GM12878 (cell line): ENCODE measurements at regions not wholly inside any gene's neighbourhood (a gene's known extent, or its start where the extent isn't known, plus 50 kb on each side); places are given as distances from the start of the nearest gene placed in this dataset.

Experiments used
- CHD4 ChIP-seq: fragments of 200-600 bp; sonication (generic); IDR thresholded peaks from 2 replicates; pipeline ENCODE4 v1.6.1; 2016; ENCODE audit warnings: mild to moderate bottlenecking
- CREM ChIP-seq: IDR thresholded peaks from 2 replicates; pipeline ENCODE4 v1.6.1; 2014; ENCODE audit warnings: antibody characterized with exemption, low read depth
- EP300 ChIP-seq, 2 experiments: fragments of 150-350 bp in 1 of 2; IDR thresholded peaks; 2 replicates each; pipeline ENCODE4 v1.6.1; 2011 to 2012; ENCODE audit warnings: low read depth in 2 of 2, low read length in 2 of 2, borderline replicate concordance in 1 of 2, improper control_type of control experiment in 1 of 2, inconsistent platforms in 1 of 2; ENCODE audit not compliant: control insufficient read depth in 1 of 2
- ETV6 ChIP-seq, 2 experiments: fragments of 450-650 bp in 1 of 2; IDR thresholded peaks in 1 of 2; conservative IDR thresholded peaks in 1 of 2; 2 replicates each; pipeline ENCODE4 v1.6.1; 2014; ENCODE audit warnings: antibody characterized with exemption in 1 of 2, borderline replicate concordance in 1 of 2, low read depth in 1 of 2, mild to moderate bottlenecking in 1 of 2, moderate library complexity in 1 of 2
- IKZF2 ChIP-seq, 2 experiments: fragments of 450-650 bp; IDR thresholded peaks; 2 replicates each; pipeline ENCODE4 v1.6.1; 2017; ENCODE audit warnings: mild to moderate bottlenecking in 2 of 2, moderate library complexity in 2 of 2
- KAT2A ChIP-seq: conservative IDR thresholded peaks from 2 replicates; pipeline ENCODE4 v1.6.1; 2011; ENCODE audit warnings: low read depth, low read length; ENCODE audit not compliant: control insufficient read depth
- PML ChIP-seq: IDR thresholded peaks from 2 replicates; pipeline ENCODE4 v1.6.1; 2012; ENCODE audit warnings: low read length, inconsistent platforms
- POLR2A ChIP-seq: IDR thresholded peaks from 2 replicates; pipeline ENCODE4 v1.6.1; 2011; ENCODE audit warnings: low read depth, mild to moderate bottlenecking, low read length
- POLR2AphosphoS5 ChIP-seq: IDR thresholded peaks from 2 replicates; pipeline ENCODE4 v1.6.1; 2011; ENCODE audit warnings: mild to moderate bottlenecking, low read length, inconsistent platforms
- SPI1 ChIP-seq: IDR thresholded peaks from 2 replicates; pipeline ENCODE4 v1.6.1; 2011; ENCODE audit warnings: low read depth, mild to moderate bottlenecking, low read length, moderate library complexity, borderline replicate concordance; ENCODE audit not compliant: insufficient read depth
- ZNF274 ChIP-seq: IDR thresholded peaks from one replicate; pipeline ENCODE4 v1.8.0; 2011; ENCODE audit not compliant: insufficient read length, insufficient read depth
- TF ChIP-seq, protein P1 (sequence below), 3 experiments: IDR thresholded peaks in 2 of 3; conservative IDR thresholded peaks in 1 of 3; 2 replicates each; pipeline ENCODE4 v1.5.1; 2011; ENCODE audit warnings: low read depth in 3 of 3, low read length in 3 of 3, mild to moderate bottlenecking in 3 of 3, control low read depth in 2 of 3, moderate library complexity in 2 of 3, inconsistent platforms in 1 of 3, mixed read lengths in 1 of 3; ENCODE audit not compliant: control insufficient read depth in 2 of 3, insufficient read depth in 1 of 3; ENCODE audit errors: extremely low read depth in 1 of 3
- TF ChIP-seq, protein P2 (sequence below): IDR thresholded peaks from 2 replicates; pipeline ENCODE4 v1.6.1; 2011; ENCODE audit warnings: mild to moderate bottlenecking, low read depth, low read length, moderate library complexity; ENCODE audit not compliant: insufficient replicate concordance
- TF ChIP-seq, protein P3 (sequence below): fragments of 450-650 bp; IDR thresholded peaks from 2 replicates; pipeline ENCODE4 v1.6.1; 2016; ENCODE audit warnings: mild to moderate bottlenecking

DNA sequence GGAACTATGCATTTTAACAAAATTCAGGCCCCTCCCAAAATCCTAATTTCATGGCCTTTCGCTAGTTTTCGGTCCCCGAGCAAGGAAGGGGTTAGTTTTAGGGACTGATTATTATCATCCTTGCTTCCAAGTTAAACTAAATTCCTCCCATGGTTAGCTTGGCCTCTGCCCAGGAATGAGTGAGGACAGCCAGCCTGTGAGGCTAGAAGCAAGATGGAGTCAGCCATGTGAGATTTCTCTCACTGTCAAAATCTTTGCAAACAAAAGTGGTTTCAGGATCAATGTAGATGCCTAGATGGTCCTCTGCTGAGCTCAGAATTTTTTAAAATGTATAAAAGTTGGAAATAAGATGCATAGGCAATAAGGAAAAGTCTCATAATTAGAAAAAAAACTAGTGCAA lies 208.9 kb downstream of the RSL24D1 start:
- TF ChIP-seq, protein P1, sequence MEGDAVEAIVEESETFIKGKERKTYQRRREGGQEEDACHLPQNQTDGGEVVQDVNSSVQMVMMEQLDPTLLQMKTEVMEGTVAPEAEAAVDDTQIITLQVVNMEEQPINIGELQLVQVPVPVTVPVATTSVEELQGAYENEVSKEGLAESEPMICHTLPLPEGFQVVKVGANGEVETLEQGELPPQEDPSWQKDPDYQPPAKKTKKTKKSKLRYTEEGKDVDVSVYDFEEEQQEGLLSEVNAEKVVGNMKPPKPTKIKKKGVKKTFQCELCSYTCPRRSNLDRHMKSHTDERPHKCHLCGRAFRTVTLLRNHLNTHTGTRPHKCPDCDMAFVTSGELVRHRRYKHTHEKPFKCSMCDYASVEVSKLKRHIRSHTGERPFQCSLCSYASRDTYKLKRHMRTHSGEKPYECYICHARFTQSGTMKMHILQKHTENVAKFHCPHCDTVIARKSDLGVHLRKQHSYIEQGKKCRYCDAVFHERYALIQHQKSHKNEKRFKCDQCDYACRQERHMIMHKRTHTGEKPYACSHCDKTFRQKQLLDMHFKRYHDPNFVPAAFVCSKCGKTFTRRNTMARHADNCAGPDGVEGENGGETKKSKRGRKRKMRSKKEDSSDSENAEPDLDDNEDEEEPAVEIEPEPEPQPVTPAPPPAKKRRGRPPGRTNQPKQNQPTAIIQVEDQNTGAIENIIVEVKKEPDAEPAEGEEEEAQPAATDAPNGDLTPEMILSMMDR (IDR thresholded peaks at IDR 0.05 in 2 of 3, conservative IDR thresholded peaks at IDR 0.05 in 1 of 3; ENCODE audit: control insufficient read depth in 2 of 3, extremely low read depth in 1 of 3, insufficient read depth in 1 of 3, low read depth in 3 of 3, low read length in 3 of 3): no peak
- TF ChIP-seq POLR2AphosphoS5 (no peak), SPI1 (no peak), KAT2A (no peak), POLR2A (no peak), IKZF2 (IDR thresholded peaks at IDR 0.05) (no peak), CREM (no peak), EP300 (IDR thresholded peaks at IDR 0.05; ENCODE audit: borderline replicate concordance in 1 of 2, control insufficient read depth in 1 of 2, low read depth in 2 of 2, low read length in 2 of 2) (no peak), ETV6 (conservative IDR thresholded peaks at IDR 0.05 in 1 of 2, IDR thresholded peaks at IDR 0.05 in 1 of 2; ENCODE audit: borderline replicate concordance in 1 of 2, low read depth in 1 of 2) (no peak), PML (no peak), CHD4 (no peak), ZNF274 (no peak)
- TF ChIP-seq, protein P2, sequence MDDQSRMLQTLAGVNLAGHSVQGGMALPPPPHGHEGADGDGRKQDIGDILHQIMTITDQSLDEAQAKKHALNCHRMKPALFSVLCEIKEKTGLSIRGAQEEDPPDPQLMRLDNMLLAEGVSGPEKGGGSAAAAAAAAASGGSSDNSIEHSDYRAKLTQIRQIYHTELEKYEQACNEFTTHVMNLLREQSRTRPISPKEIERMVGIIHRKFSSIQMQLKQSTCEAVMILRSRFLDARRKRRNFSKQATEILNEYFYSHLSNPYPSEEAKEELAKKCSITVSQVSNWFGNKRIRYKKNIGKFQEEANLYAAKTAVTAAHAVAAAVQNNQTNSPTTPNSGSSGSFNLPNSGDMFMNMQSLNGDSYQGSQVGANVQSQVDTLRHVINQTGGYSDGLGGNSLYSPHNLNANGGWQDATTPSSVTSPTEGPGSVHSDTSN: no peak
- TF ChIP-seq, protein P3, sequence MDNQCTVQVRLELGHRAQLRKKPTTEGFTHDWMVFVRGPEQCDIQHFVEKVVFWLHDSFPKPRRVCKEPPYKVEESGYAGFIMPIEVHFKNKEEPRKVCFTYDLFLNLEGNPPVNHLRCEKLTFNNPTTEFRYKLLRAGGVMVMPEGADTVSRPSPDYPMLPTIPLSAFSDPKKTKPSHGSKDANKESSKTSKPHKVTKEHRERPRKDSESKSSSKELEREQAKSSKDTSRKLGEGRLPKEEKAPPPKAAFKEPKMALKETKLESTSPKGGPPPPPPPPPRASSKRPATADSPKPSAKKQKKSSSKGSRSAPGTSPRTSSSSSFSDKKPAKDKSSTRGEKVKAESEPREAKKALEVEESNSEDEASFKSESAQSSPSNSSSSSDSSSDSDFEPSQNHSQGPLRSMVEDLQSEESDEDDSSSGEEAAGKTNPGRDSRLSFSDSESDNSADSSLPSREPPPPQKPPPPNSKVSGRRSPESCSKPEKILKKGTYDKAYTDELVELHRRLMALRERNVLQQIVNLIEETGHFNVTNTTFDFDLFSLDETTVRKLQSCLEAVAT: no peak
